H1 (cell line): ENCODE measurements at regions not wholly inside any gene's neighbourhood (a gene's known extent, or its start where the extent isn't known, plus 50 kb on each side); places are given as distances from the start of the nearest gene placed in this dataset.

Source experiments
- CEBPB ChIP-seq: IDR thresholded peaks from 2 replicates; pipeline ENCODE4 v1.6.1; 2012; ENCODE audit warnings: low read depth, low read length
- EP300 ChIP-seq, 2 experiments: IDR thresholded peaks; 1 replicate in 1 of 2; 2 replicates in 1 of 2; pipeline ENCODE4 v1.6.1; 2011 to 2012; ENCODE audit warnings: low read depth in 2 of 2, low read length in 2 of 2, mild to moderate bottlenecking in 2 of 2, borderline replicate concordance in 1 of 2, inconsistent platforms in 1 of 2, moderate library complexity in 1 of 2
- POLR2AphosphoS5 ChIP-seq: IDR thresholded peaks from 2 replicates; pipeline ENCODE4 v1.6.1; 2011; ENCODE audit warnings: low read depth, low read length
- SP4 ChIP-seq: IDR thresholded peaks from 2 replicates; pipeline ENCODE4 v1.6.1; 2012; ENCODE audit warnings: low read length, inconsistent platforms
- TAF1 ChIP-seq: IDR thresholded peaks from 2 replicates; pipeline ENCODE4 v1.6.1; 2011; ENCODE audit warnings: mild to moderate bottlenecking, low read depth, low read length
- TF ChIP-seq, protein P1 (sequence below), 3 experiments: IDR thresholded peaks; 1 replicate in 2 of 3; 2 replicates in 1 of 3; pipeline versions ENCODE4 v1.5.1 to v1.6.1; 2011; ENCODE audit warnings: low read length in 3 of 3, mild to moderate bottlenecking in 3 of 3, inconsistent platforms in 2 of 3, low read depth in 1 of 3, moderate library complexity in 1 of 3; ENCODE audit not compliant: insufficient read depth in 1 of 3; ENCODE audit errors: control extremely low read depth in 1 of 3

DNA sequence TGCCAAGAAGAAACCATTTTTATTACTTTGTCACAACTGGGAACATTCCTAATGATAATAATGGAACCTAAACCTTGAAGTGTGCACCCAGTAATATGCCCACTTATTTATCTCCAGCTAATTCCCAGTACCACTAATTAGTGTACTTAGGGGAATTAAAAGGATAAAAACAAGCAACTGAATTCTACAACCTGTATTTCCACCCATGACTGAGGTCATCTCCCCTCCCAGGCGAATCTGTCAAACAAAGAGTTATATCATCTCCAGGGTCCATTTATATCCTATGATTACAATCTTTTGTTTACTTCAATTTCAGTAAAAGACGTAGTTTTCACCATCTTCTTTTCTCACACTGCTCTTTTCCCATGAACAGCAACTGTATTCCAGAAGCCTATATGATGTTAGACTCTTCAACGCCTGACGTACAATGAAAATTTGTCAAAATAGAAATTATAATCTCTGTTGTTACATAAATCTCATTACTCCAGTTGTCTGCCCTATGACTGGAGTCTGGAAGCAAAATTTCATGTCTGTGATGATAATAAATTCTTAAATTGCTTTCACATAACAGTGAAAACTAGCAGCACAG lies 177.6 kb downstream of the GOLIM4 start:
- no peak for TF ChIP-seq EP300 (IDR thresholded peaks at IDR 0.05; ENCODE audit: borderline replicate concordance in 1 of 2, low read depth in 2 of 2, low read length in 2 of 2)
- no peak for TF ChIP-seq POLR2AphosphoS5
- TF ChIP-seq, protein P1, sequence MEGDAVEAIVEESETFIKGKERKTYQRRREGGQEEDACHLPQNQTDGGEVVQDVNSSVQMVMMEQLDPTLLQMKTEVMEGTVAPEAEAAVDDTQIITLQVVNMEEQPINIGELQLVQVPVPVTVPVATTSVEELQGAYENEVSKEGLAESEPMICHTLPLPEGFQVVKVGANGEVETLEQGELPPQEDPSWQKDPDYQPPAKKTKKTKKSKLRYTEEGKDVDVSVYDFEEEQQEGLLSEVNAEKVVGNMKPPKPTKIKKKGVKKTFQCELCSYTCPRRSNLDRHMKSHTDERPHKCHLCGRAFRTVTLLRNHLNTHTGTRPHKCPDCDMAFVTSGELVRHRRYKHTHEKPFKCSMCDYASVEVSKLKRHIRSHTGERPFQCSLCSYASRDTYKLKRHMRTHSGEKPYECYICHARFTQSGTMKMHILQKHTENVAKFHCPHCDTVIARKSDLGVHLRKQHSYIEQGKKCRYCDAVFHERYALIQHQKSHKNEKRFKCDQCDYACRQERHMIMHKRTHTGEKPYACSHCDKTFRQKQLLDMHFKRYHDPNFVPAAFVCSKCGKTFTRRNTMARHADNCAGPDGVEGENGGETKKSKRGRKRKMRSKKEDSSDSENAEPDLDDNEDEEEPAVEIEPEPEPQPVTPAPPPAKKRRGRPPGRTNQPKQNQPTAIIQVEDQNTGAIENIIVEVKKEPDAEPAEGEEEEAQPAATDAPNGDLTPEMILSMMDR (IDR thresholded peaks at IDR 0.05; ENCODE audit: control extremely low read depth in 1 of 3, insufficient read depth in 1 of 3, low read depth in 1 of 3, low read length in 3 of 3), result no peak
- TF ChIP-seq CEBPB, result no peak
- no peak for TF ChIP-seq TAF1
- no peak for TF ChIP-seq SP4
